Transverse colon (tissue), 4 donors: ENCODE measurements at regions not wholly inside any gene's neighbourhood (a gene's known extent, or its start where the extent isn't known, plus 50 kb on each side); places are given as distances from the start of the nearest gene placed in this dataset.

Experiments
- DNase-seq: peaks from one replicate; pipeline ENCODE4 v3.0.0-alpha.2; 2019
- H3K27ac ChIP-seq, 4 donors: fragments of 200-600 bp; sonication (generic); 2 replicates each; pipeline ENCODE4 v1.5.1; 2016 to 2018; ENCODE audit warnings: inconsistent platforms in 4 of 4
- H3K27me3 ChIP-seq: fragments of 200-600 bp; sonication (generic); 2 replicates; pipeline ENCODE4 v1.5.1; 2017; ENCODE audit warnings: inconsistent platforms
- H3K36me3 ChIP-seq, 4 donors: fragments of 200-600 bp; sonication (generic); 2 replicates each; pipeline ENCODE4 v1.5.1; 2017 to 2019; ENCODE audit warnings: inconsistent platforms in 4 of 4
- H3K4me1 ChIP-seq, 4 donors: fragments of 200-600 bp; sonication (generic); 2 replicates each; pipeline ENCODE4 v1.5.1; 2017 to 2020; ENCODE audit warnings: inconsistent platforms in 4 of 4
- H3K4me3 ChIP-seq, 4 donors: fragments of 200-600 bp; sonication (generic); 1 replicate in 1 of 4; 2 replicates in 3 of 4; pipeline versions ENCODE4 v1.5.1 to v1.6.1; 2017 to 2019; ENCODE audit warnings: inconsistent platforms in 4 of 4
- H3K9me3 ChIP-seq, 2 donors: fragments of 200-600 bp; sonication (generic); 2 replicates each; pipeline ENCODE4 v1.5.1; 2017 to 2019; ENCODE audit warnings: inconsistent platforms in 2 of 2
- EP300 ChIP-seq: sonication (generic); formaldehyde crosslinking; IDR thresholded peaks from one replicate; pipeline ENCODE4 v1.6.1; 2017; ENCODE audit warnings: antibody characterized with exemption, low read depth
- POLR2A ChIP-seq: fragments of 450-650 bp; IDR thresholded peaks from one replicate; pipeline ENCODE4 v1.6.1; 2016; ENCODE audit warnings: antibody characterized with exemption, mild to moderate bottlenecking, moderate library complexity
- POLR2AphosphoS5 ChIP-seq, 3 donors: sonication (generic); formaldehyde crosslinking; IDR thresholded peaks; one replicate each; pipeline ENCODE4 v1.6.1; 2016; ENCODE audit warnings: antibody characterized with exemption in 3 of 3
- WGBS, 2 donors: methylation state at CpG; one replicate each; pipeline ENCODE4 v1.1.5; 2018; ENCODE audit warnings: low coverage in 1 of 2; 5-methylcytosine and 5-hydroxymethylcytosine counted together
- in situ Hi-C, 4 donors: fragments of 200-750 bp; cut with MboI; loops; one replicate each; pipeline versions ENCODE4 v1.15.0 to v1.15.1; 2017; ENCODE audit warnings: low sequenced_read_pairs in 3 of 4, low pct_ligation_motif_present in 1 of 4, low pct_unique_long_range_greater_than_20kb in 1 of 4
- intact Hi-C: fragments of 100-400 bp; cut with DNase I; formaldehyde crosslinking; loops from one replicate; pipeline ENCODE4 v1.15.1; 2023; ENCODE audit warnings: low total_unique reads
- TF ChIP-seq, protein P1 (sequence below), 5 experiments: fragments of 200-600 bp in 3 of 5; fragments of 450-650 bp in 2 of 5; sonication (generic) in 3 of 5; IDR thresholded peaks; 1 replicate in 2 of 5; 2 replicates in 3 of 5; pipeline ENCODE4 v1.5.1; 2016 to 2017; ENCODE audit warnings: antibody characterized with exemption in 5 of 5, inconsistent platforms in 3 of 5, mild to moderate bottlenecking in 2 of 5, moderate library complexity in 1 of 5

DNA sequence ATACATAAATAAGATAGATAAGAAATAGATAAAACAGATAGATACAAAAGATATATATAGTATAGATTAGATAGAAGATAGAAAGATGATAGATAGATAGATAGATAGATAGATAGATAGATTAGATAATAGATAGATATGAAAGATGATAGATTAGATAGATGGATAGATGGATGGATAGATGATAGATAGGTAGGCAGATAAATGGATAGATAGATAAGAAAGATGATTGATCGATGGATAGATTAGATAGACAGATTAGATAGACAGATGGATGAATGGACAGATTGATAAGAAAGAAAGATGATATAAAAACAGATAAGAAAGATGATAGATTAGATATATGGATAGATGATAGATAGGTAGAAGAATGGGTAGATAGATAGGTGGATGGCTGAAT, 90.3 kb downstream of the SMIM20 start:
- no peak for DNase-seq
- no peaks in the 10 kb centered on the region for H3K27me3 ChIP-seq
- intact Hi-C loops (no loop called here), in situ Hi-C loops (no loop called here)
- no peak overlapping the region for H3K4me3 ChIP-seq
- peaks cover 6 to 7% of the 10 kb centered on the region in 2 donors for H3K9me3 ChIP-seq
- H3K27ac ChIP-seq, result no peak overlapping the region
- TF ChIP-seq EP300 (no peak), POLR2AphosphoS5 (IDR thresholded peaks at IDR 0.05) (no peak), POLR2A (no peak)
- TF ChIP-seq, protein P1, sequence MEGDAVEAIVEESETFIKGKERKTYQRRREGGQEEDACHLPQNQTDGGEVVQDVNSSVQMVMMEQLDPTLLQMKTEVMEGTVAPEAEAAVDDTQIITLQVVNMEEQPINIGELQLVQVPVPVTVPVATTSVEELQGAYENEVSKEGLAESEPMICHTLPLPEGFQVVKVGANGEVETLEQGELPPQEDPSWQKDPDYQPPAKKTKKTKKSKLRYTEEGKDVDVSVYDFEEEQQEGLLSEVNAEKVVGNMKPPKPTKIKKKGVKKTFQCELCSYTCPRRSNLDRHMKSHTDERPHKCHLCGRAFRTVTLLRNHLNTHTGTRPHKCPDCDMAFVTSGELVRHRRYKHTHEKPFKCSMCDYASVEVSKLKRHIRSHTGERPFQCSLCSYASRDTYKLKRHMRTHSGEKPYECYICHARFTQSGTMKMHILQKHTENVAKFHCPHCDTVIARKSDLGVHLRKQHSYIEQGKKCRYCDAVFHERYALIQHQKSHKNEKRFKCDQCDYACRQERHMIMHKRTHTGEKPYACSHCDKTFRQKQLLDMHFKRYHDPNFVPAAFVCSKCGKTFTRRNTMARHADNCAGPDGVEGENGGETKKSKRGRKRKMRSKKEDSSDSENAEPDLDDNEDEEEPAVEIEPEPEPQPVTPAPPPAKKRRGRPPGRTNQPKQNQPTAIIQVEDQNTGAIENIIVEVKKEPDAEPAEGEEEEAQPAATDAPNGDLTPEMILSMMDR (IDR thresholded peaks at IDR 0.05), result no peak
- no peaks in the 10 kb centered on the region for H3K4me1 ChIP-seq
- 84 to 89% methylated on average over 1 of the region's 1 CpG for WGBS, 2 donors
- H3K36me3 ChIP-seq, result no peaks in the 10 kb centered on the region

DNA sequence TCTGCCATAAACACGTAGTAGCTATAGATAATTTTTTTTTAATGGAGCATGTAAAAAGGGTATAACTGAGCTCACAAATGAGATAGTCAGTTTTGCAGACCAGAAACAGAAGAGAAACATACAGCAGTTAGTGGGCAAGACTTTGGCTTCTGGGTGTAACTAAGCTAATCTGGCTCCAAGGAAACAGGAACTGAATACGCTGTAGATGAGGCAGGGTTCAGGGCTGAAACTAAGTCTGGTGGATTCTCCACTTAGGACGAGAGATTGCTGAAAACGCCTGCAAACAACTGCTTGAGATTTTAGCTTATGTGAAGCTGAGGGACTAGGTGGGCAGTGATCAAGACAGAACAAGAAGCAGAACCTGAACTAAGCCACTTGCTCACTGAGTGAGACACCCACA, 91.7 kb downstream of the SMIM20 start:
- no peak for DNase-seq
- no peaks in the 10 kb centered on the region for H3K4me1 ChIP-seq
- peaks cover 6 to 10% of the 10 kb centered on the region in 2 donors for H3K9me3 ChIP-seq
- H3K27ac ChIP-seq, result no peak overlapping the region
- no peak overlapping the region for H3K4me3 ChIP-seq
- H3K27me3 ChIP-seq, result no peaks in the 10 kb centered on the region
- H3K36me3 ChIP-seq, result no peaks in the 10 kb centered on the region
- 41 to 64% methylated on average over 4 of the region's 4 CpGs for WGBS, 2 donors
- intact Hi-C loops (no loop called here), in situ Hi-C loops (no loop called here)
- no peak for TF ChIP-seq EP300
- TF ChIP-seq, protein P1 (IDR thresholded peaks at IDR 0.05), result no peak
- no peak for TF ChIP-seq POLR2AphosphoS5 (IDR thresholded peaks at IDR 0.05)
- no peak for TF ChIP-seq POLR2A

DNA sequence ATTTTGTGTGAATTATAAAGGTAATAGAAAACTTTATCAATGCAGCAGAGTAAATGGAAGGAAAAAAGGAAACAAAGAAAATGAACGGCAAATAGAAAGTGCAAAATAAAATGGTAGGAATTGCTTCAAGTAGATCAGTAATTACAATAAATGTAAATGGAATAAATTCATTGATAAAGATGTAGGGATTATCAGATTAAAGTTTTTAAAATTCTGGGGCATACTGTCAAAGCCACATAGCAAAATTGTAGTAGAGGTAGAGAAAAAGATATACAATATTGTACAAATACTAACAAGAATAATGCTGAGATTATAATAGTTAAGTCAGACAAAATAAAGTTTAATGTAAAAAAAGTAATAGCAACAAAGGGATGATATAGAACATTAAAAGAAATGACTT, 94.7 kb downstream of the SMIM20 start:
- in situ Hi-C loops (no loop called here), intact Hi-C loops (no loop called here)
- 0% methylated on average over 1 of the region's 1 CpG for WGBS, 2 donors
- Histone ChIP-seq H3K4me1 (no peaks in the 10 kb centered on the region), H3K4me3 (no peak overlapping the region), H3K36me3 (no peaks in the 10 kb centered on the region), H3K27ac (no peak overlapping the region), H3K9me3 (peaks cover 6 to 10% of the 10 kb centered on the region in 2 donors), H3K27me3 (no peaks in the 10 kb centered on the region)
- TF ChIP-seq POLR2AphosphoS5 (IDR thresholded peaks at IDR 0.05), result no peak
- TF ChIP-seq EP300, result no peak
- TF ChIP-seq, protein P1 (IDR thresholded peaks at IDR 0.05), result no peak
- TF ChIP-seq POLR2A, result no peak
- DNase-seq, result no peak

DNA sequence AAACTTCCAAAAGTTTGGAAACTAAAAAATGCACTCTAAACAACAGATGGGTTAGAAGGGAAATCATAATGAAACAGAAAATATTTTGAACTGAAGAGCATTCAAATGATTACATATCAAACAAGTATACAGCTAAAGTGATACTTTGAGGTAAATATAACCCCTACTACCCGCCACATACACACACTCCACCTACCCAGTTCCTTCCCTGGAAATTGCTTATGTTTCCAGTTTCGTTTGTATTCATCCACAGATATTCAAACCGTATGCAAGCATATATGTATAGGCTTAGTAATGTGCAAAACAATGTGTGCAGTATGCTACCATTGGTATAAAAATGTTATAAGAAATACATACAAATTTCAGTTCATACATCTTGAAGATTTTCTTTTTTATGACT, 95.5 kb downstream of the SMIM20 start:
- 62 to 75% methylated on average over 3 of the region's 3 CpGs for WGBS, 2 donors
- Histone ChIP-seq H3K27ac (no peak overlapping the region), H3K9me3 (peaks cover 6 to 10% of the 10 kb centered on the region in 2 donors), H3K4me1 (peaks cover 0 to under 1% (median 0%) of the 10 kb centered on the region in 4 donors), H3K4me3 (no peak overlapping the region), H3K36me3 (no peaks in the 10 kb centered on the region), H3K27me3 (no peaks in the 10 kb centered on the region)
- intact Hi-C loops (no loop called here), in situ Hi-C loops (no loop called here)
- TF ChIP-seq, protein P1 (IDR thresholded peaks at IDR 0.05), result no peak
- TF ChIP-seq POLR2AphosphoS5 (IDR thresholded peaks at IDR 0.05) (no peak), POLR2A (no peak), EP300 (no peak)
- DNase-seq, result no peak
